Transverse colon (tissue), 4 donors: ENCODE measurements at regions not wholly inside any gene's neighbourhood (a gene's known extent, or its start where the extent isn't known, plus 50 kb on each side); places are given as distances from the start of the nearest gene placed in this dataset.

Experiments used
- DNase-seq: peaks from one replicate; pipeline ENCODE4 v3.0.0-alpha.2; 2019
- H3K27ac ChIP-seq, 4 donors: fragments of 200-600 bp; sonication (generic); 2 replicates each; pipeline ENCODE4 v1.5.1; 2016 to 2018; ENCODE audit warnings: inconsistent platforms in 4 of 4
- H3K27me3 ChIP-seq: fragments of 200-600 bp; sonication (generic); 2 replicates; pipeline ENCODE4 v1.5.1; 2017; ENCODE audit warnings: inconsistent platforms
- H3K36me3 ChIP-seq, 4 donors: fragments of 200-600 bp; sonication (generic); 2 replicates each; pipeline ENCODE4 v1.5.1; 2017 to 2019; ENCODE audit warnings: inconsistent platforms in 4 of 4
- H3K4me1 ChIP-seq, 4 donors: fragments of 200-600 bp; sonication (generic); 2 replicates each; pipeline ENCODE4 v1.5.1; 2017 to 2020; ENCODE audit warnings: inconsistent platforms in 4 of 4
- H3K4me3 ChIP-seq, 4 donors: fragments of 200-600 bp; sonication (generic); 1 replicate in 1 of 4; 2 replicates in 3 of 4; pipeline versions ENCODE4 v1.5.1 to v1.6.1; 2017 to 2019; ENCODE audit warnings: inconsistent platforms in 4 of 4
- H3K9me3 ChIP-seq, 2 donors: fragments of 200-600 bp; sonication (generic); 2 replicates each; pipeline ENCODE4 v1.5.1; 2017 to 2019; ENCODE audit warnings: inconsistent platforms in 2 of 2
- EP300 ChIP-seq: sonication (generic); formaldehyde crosslinking; IDR thresholded peaks from one replicate; pipeline ENCODE4 v1.6.1; 2017; ENCODE audit warnings: antibody characterized with exemption, low read depth
- POLR2A ChIP-seq: fragments of 450-650 bp; IDR thresholded peaks from one replicate; pipeline ENCODE4 v1.6.1; 2016; ENCODE audit warnings: antibody characterized with exemption, mild to moderate bottlenecking, moderate library complexity
- POLR2AphosphoS5 ChIP-seq, 3 donors: sonication (generic); formaldehyde crosslinking; IDR thresholded peaks; one replicate each; pipeline ENCODE4 v1.6.1; 2016; ENCODE audit warnings: antibody characterized with exemption in 3 of 3
- WGBS, 2 donors: methylation state at CpG; one replicate each; pipeline ENCODE4 v1.1.5; 2018; ENCODE audit warnings: low coverage in 1 of 2; 5-methylcytosine and 5-hydroxymethylcytosine counted together
- in situ Hi-C, 4 donors: fragments of 200-750 bp; cut with MboI; loops; one replicate each; pipeline versions ENCODE4 v1.15.0 to v1.15.1; 2017; ENCODE audit warnings: low sequenced_read_pairs in 3 of 4, low pct_ligation_motif_present in 1 of 4, low pct_unique_long_range_greater_than_20kb in 1 of 4
- intact Hi-C: fragments of 100-400 bp; cut with DNase I; formaldehyde crosslinking; loops from one replicate; pipeline ENCODE4 v1.15.1; 2023; ENCODE audit warnings: low total_unique reads
- TF ChIP-seq, protein P1 (sequence below), 5 experiments: fragments of 200-600 bp in 3 of 5; fragments of 450-650 bp in 2 of 5; sonication (generic) in 3 of 5; IDR thresholded peaks; 1 replicate in 2 of 5; 2 replicates in 3 of 5; pipeline ENCODE4 v1.5.1; 2016 to 2017; ENCODE audit warnings: antibody characterized with exemption in 5 of 5, inconsistent platforms in 3 of 5, mild to moderate bottlenecking in 2 of 5, moderate library complexity in 1 of 5

DNA sequence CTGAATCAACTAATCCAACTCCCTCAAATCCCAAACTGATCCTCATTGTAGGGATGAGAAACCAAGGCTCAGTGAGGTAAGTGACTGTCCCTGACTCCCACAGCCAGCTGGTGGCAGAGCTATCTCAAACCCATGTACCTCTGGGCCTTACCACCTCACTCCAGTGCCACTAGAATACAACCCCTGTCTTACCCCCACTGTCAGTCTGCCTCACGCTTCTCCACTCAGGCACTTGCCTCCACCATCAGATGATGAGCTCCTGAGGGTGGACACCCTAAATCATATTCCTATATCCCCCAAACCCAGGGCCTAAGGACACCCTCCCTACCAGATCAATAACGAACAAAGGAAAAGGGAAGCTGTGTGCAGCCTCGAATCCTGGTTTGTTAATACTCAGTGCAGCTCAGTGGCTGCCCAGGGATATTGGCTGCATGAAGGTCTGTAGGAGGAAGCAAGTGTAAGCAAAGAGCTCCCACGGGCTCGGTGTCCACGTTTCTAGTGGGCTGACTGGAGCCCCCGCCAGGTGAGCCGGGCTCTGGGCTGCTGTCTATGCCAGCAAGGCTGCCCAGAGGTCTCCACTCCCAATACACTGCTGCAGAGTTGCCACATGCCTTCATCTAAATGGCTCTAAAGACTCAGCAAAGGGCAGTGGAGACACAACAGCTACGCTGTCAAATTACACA lies 533.4 kb downstream of the MATN1 start:
- WGBS, 2 donors, result 90% methylated on average over 9 of the region's 9 CpGs; no CpG with 5 or more reads in 1 of the 2 donors
- DNase-seq, result no peak
- H3K9me3 ChIP-seq, result no peaks in the 10 kb centered on the region
- H3K27me3 ChIP-seq, result no peaks in the 10 kb centered on the region
- peaks cover 0 to 8% (median 3%) of the 10 kb centered on the region in 4 donors for H3K4me1 ChIP-seq
- intact Hi-C loops, result no loop called here
- H3K27ac ChIP-seq, result no peak overlapping the region
- H3K36me3 ChIP-seq, result no peaks in the 10 kb centered on the region
- in situ Hi-C loops, result no loop called here
- TF ChIP-seq, protein P1, sequence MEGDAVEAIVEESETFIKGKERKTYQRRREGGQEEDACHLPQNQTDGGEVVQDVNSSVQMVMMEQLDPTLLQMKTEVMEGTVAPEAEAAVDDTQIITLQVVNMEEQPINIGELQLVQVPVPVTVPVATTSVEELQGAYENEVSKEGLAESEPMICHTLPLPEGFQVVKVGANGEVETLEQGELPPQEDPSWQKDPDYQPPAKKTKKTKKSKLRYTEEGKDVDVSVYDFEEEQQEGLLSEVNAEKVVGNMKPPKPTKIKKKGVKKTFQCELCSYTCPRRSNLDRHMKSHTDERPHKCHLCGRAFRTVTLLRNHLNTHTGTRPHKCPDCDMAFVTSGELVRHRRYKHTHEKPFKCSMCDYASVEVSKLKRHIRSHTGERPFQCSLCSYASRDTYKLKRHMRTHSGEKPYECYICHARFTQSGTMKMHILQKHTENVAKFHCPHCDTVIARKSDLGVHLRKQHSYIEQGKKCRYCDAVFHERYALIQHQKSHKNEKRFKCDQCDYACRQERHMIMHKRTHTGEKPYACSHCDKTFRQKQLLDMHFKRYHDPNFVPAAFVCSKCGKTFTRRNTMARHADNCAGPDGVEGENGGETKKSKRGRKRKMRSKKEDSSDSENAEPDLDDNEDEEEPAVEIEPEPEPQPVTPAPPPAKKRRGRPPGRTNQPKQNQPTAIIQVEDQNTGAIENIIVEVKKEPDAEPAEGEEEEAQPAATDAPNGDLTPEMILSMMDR (IDR thresholded peaks at IDR 0.05), result no peak
- TF ChIP-seq POLR2AphosphoS5 (IDR thresholded peaks at IDR 0.05), result no peak
- TF ChIP-seq EP300, result no peak
- no peak for TF ChIP-seq POLR2A
- no peak overlapping the region for H3K4me3 ChIP-seq

DNA sequence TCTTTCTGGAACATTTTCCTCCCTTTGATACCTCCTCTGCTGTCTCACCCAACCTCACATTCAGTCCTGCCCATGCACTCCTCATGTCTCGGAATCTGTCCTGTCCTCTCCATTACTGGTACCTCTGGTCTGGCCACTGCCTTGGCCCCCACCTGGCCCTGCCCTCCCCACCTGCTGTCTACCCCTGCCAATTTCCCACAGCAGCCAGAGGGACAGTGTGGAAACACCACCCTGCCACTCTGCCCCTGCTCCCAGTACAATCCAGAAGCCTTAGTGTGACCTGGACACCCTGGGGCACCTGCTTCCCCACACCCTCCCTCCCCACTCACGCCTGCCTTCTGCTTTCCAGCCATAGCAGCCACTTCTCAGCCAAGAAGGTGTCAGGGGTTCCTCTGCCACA lies 534.4 kb downstream of the MATN1 start:
- Histone ChIP-seq H3K27ac (no peak overlapping the region), H3K36me3 (no peaks in the 10 kb centered on the region), H3K4me1 (peaks cover 0 to 8% (median 3%) of the 10 kb centered on the region in 4 donors), H3K27me3 (no peaks in the 10 kb centered on the region), H3K4me3 (no peak overlapping the region), H3K9me3 (no peaks in the 10 kb centered on the region)
- no peak for TF ChIP-seq POLR2AphosphoS5 (IDR thresholded peaks at IDR 0.05)
- TF ChIP-seq, protein P1 (IDR thresholded peaks at IDR 0.05), result no peak
- no peak for TF ChIP-seq POLR2A
- no peak for TF ChIP-seq EP300
- DNase-seq, result no peak
- WGBS, 2 donors, result 89 to 93% methylated on average over 2 of the region's 2 CpGs
- intact Hi-C loops (no loop called here), in situ Hi-C loops (no loop called here)

DNA sequence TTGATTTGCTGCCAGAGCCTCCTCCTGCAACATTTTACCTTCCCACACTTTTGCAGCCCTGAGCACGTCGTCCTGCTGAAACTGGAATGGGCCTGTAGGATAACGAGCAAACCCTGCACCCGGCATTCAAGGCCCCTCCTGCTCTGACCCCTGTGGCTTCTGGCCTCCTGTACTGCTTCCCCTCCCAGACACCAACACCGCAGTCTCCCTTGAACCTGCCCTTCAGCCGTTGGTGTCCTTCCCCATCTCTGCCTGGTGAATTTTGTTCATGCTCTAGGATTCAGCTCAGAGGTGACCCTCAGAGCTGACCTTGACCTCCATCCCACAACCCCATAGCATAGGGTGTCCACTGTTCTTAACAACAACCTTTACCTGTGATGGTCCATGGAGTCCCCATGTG lies 535.1 kb downstream of the MATN1 start:
- in situ Hi-C loops (no loop called here), intact Hi-C loops (no loop called here)
- H3K4me1 ChIP-seq, result peaks cover 0 to 8% (median 3%) of the 10 kb centered on the region in 4 donors
- H3K27me3 ChIP-seq, result no peaks in the 10 kb centered on the region
- H3K27ac ChIP-seq, result no peak overlapping the region
- TF ChIP-seq, protein P1 (IDR thresholded peaks at IDR 0.05), result no peak
- TF ChIP-seq POLR2A, result no peak
- TF ChIP-seq EP300, result no peak
- TF ChIP-seq POLR2AphosphoS5 (IDR thresholded peaks at IDR 0.05), result no peak
- no peaks in the 10 kb centered on the region for H3K9me3 ChIP-seq
- H3K4me3 ChIP-seq, result no peak overlapping the region
- H3K36me3 ChIP-seq, result no peaks in the 10 kb centered on the region
- DNase-seq, result no peak
- 61% methylated on average over 6 of the region's 6 CpGs; no CpG with 5 or more reads in 1 of the 2 donors for WGBS, 2 donors

DNA sequence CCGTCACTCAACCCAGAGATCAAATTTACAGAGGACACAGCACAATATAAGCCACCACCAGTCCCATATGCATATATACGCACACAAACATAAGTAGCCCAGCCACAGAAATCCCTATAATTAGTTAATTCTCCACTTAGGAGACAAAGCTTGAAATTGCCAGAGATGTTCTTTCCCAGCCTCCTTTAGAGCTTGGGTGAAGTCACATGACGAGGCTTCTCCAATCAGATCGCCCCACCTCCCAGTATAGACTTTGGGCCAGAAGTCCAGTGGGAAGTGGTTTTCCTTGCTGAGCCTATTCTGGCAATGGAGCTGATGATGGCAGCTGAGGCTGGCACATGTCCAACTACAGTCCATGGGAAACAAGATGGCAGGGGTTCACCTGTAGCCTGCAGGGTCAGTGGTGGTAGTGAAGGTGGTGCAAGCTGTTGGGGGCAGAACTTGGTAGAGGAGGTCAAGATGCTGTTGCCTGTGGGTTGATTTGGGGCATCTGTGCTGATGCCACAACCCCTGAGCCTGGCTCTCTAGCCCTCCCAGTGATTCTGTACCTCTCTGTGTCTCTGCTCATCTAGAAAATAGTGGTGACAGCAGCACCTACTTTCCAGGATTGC lies 535.9 kb downstream of the MATN1 start:
- intact Hi-C loops (no loop called here), in situ Hi-C loops (no loop called here)
- Histone ChIP-seq H3K27me3 (no peaks in the 10 kb centered on the region), H3K9me3 (no peaks in the 10 kb centered on the region), H3K36me3 (no peaks in the 10 kb centered on the region), H3K27ac (no peak overlapping the region), H3K4me3 (no peak overlapping the region), H3K4me1 (peaks cover 0 to 8% (median 3%) of the 10 kb centered on the region in 4 donors)
- WGBS, 2 donors, result 93% methylated on average over 4 of the region's 4 CpGs; no CpG with 5 or more reads in 1 of the 2 donors
- TF ChIP-seq EP300, result no peak
- TF ChIP-seq, protein P1 (IDR thresholded peaks at IDR 0.05), result no peak
- TF ChIP-seq POLR2A, result no peak
- TF ChIP-seq POLR2AphosphoS5 (IDR thresholded peaks at IDR 0.05), result no peak
- no peak for DNase-seq
